LHCN-M2 (cell line): ENCODE measurements at regions not wholly inside any gene's neighbourhood (a gene's known extent, or its start where the extent isn't known, plus 50 kb on each side); places are given as distances from the start of the nearest gene placed in this dataset.

ENCODE experiments used
- DNase-seq: peaks from one replicate; pipeline ENCODE4 v3.0.0-alpha.2; 2012; ENCODE audit warnings: low read depth

DNA sequence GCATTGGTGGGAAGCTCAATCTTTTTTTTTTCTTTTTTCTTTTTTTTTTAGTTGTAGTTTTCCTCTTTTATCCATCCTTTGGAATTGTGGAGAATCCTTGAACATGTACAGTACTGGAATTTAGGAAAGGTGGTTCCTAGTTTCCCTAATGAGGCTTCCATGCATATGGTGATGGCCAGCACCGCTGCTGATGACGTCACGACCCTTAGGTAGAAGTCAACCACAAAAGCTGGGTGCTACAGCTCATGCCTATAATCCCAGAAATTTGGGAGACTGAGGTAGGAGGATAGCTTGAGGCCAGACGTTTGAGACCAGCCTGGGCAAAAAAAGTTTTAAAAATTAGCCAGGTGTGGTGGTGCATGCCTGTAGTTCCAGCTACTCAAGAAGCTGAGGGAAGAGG lies 79.3 kb upstream of the SOX4 start:
- no peak for DNase-seq

DNA sequence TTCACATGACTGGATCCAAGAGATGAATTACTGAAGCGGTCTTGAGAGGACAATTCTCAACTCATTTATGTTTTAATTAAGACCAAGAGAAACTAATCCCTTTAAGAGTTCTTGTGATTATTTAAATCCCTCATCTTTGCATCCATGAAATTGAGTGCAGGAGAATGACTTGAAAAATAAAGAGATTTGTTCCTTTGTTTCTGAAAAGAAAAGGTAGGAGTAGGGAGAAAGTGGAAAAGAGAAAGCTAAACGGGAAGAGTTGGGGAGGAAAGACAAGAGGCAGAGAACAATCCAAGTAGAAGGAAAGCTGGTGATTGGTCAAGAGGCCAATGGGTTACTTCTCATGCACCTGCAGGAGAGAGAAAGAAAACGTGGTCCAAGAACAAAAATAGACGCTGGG lies 75.2 kb upstream of the SOX4 start:
- no peak for DNase-seq

DNA sequence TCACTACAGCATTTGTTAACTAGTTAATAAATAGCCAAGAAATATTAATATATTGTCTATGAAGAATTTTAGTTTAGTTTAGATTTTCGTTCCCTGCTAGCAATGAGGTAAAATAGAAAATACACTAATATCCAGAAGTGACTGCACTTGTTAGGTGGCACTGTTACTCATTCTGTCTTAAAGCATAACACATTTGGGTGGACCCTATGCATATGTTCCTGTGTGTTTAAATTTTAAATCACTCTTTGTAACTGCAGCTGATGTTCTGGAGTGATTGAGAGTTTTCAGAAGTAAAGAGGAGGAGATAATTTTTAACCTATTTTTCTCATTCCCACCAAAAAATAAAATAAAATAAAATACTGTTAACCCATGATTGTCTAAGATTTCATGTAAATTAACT lies 73.9 kb upstream of the SOX4 start:
- DNase-seq: no peak

GRCh38 chr6:21521276-21521675 lies 72.3 kb upstream of the SOX4 start:
- no peak for DNase-seq

DNA sequence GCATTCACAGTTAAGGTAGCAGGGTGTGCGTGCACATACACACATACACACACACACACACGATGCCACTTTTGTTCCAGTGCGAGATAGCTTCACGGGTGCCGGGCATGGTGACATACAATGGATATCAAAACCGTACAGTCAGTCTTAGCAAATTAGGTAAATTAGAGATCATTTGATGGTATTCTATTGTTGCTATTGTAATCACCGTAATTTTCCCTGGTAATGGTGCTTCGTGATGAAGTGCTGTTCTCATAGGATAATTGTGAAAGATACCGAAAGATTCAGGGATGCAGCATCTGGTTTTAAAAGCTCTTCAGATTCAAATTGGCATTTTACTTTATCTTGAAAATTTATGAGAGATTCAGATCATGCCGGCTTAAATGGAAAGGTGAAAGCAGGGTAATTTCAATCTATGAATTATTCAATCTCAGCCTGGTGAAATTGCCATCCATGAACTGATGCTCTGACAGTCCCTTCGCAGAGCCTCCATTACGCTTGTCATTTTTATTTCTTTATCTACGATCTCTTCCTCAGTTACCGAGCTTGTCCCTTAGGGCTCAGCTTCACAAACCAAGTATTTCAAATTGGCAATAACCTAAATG lies 71.3 kb upstream of the SOX4 start:
- no peak for DNase-seq

GRCh38 chr6:21522797-21523456 lies 70.6 kb upstream of the SOX4 start:
- DNase-seq: peak; percentile 6

GRCh38 chr6:21523652-21524051 lies 69.9 kb upstream of the SOX4 start:
- DNase-seq: no peak

GRCh38 chr6:21524201-21524600 lies 69.3 kb upstream of the SOX4 start:
- no peak for DNase-seq

DNA sequence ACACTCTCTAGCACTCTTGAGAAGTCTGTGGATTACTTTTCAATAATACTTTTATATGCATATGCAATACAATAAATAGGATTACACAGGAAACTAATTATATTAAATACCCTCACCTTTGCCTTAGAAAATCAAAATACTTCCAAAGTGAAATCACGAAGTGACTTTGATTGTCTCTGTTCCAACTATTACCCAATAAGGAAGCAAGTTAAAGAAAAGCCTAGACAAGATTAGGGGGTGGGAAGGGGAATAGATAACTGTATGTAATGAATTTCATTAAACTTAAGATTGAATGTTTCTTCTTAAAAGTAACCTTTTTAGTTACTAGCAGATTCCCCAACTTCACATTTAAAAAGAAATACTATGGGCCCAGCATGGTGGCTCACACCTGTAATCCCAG lies 66.6 kb upstream of the SOX4 start:
- no peak for DNase-seq

DNA sequence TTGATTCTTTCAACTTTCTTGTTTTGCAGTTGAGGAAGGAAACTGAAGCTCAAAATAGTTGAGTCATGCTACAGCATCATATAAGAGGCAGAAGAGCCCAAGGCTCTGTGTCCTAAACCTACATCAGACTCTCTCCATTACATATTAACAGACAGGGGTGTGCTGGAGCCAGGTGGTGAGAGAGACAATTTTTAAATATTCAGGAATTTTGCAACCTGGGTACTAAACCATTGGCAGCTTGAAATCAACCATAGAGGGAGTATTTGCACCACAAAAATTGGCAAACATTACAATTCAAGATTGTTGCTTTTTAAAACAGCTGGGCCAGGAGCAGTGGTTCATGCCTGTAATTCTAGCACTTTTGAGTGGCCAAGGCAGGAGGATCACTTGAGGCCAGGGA lies 65.8 kb upstream of the SOX4 start:
- peak; percentile 18 for DNase-seq

GRCh38 chr6:21529431-21529830 lies 64.1 kb upstream of the SOX4 start:
- no peak for DNase-seq

GRCh38 chr6:21531393-21531792 lies 62.2 kb upstream of the SOX4 start:
- DNase-seq: no peak

GRCh38 chr6:21533678-21534077 lies 59.9 kb upstream of the SOX4 start:
- DNase-seq: peak; percentile 26

DNA sequence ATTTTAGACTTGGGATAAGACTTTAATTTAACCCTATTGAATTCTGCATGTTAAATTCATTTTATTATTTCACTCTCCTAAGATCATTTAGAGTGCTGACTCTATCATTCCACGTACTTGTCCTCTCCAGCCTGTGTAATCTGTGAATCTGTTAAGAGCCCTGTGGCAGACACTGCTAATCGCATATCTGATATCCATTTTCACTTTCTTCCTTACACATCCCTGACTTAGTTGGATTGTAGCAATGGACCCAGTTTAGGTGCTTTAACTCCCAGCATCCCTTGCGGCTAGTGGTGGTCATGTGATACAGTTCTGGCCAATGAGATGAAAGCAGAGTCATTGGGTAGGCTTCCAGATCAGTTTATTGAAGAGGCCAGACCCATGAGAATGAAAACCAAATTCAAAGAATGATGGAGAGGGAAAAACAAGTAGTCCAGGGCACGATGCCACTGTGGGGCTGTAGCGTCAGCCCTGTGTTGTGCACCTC lies 57.2 kb upstream of the SOX4 start:
- no peak for DNase-seq

- peak; percentile 52 for DNase-seq
These were observed 55.9 kb upstream of the SOX4 start for GRCh38 chr6:21537637-21538036.

GRCh38 chr6:21538186-21538798 lies 55.3 kb upstream of the SOX4 start:
- DNase-seq: peak; percentile 70

DNA sequence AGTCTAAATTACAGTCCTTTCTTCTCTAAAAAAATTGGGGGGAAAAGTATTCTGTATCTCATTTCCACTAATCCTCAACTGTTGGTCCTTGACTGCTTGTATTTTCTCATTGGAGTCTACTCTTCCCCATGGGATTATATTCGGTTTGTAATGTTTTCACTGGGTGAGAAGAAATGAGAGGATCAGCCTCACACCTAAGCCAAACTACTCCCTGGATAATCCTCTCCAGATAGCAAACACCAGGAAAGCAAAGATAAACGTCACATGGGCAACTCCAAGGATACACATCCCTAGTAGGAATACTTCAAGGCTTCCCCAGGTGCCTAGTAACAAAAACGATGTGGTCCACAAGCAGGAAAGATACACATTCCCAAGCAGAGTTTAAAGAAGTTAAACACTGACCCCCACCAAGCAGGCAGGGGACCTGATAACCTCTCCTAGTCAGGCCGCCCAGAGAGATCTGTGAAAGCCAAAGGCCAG lies 53.9 kb upstream of the SOX4 start:
- no peak for DNase-seq
